ENCODE measurements at regions not wholly inside any gene's neighbourhood (a gene's known extent, or its start where the extent isn't known, plus 50 kb on each side); places are given as distances from the start of the nearest gene placed in this dataset.
"Not testable (repeated sequence)": the region's sequence is repeated elsewhere in the genome, so short reads cannot be mapped to it uniquely, and the experiment has no call there.

- not testable (repeated sequence) for TF ChIP-seq SPI1, TAF1, POLR2A, POLR2AphosphoS5, POU2F2 (IDR thresholded peaks at IDR 0.05; ENCODE audit: low read depth, low read length)
Observed at GRCh38 chr16:29097965-29098364, 113.1 kb downstream of the LAT start.

Measured in GM12891 (cell line).